HEK293 (cell line): ENCODE measurements at regions not wholly inside any gene's neighbourhood (a gene's known extent, or its start where the extent isn't known, plus 50 kb on each side); places are given as distances from the start of the nearest gene placed in this dataset.

Source experiments
- CTCF ChIA-PET: fragments of 350-600 bp; formaldehyde crosslinking; extraction: SDS; loops from one replicate; lab custom pipeline; 2021; ENCODE audit warnings: antibody characterized with exemption; lab: Yijun Ruan, JAX
- POLR2A ChIA-PET: fragments of 300-600 bp; formaldehyde crosslinking; extraction: SDS; loops from one replicate; lab custom pipeline; 2020; ENCODE audit warnings: antibody characterized with exemption, inconsistent platforms; lab: Yijun Ruan, JAX
- H3K27ac ChIP-seq: fragments of 200-500 bp; sonication (Bioruptor generic); 2 replicates; pipeline ENCODE4 v1.5.1; 2014; ENCODE audit warnings: low read depth, low read length, control low read depth, inconsistent platforms; ENCODE audit errors: extremely low read depth
- H3K36me3 ChIP-seq, 2 experiments: fragments of 200-500 bp in 1 of 2; sonication (Bioruptor generic) in 1 of 2; 1 replicate in 1 of 2; 2 replicates in 1 of 2; pipeline ENCODE4 v1.5.1; 2014 to 2017; ENCODE audit warnings: inconsistent platforms in 2 of 2, low read length in 2 of 2; ENCODE audit not compliant: control insufficient read depth in 2 of 2, insufficient read depth in 1 of 2
- H3K4me1 ChIP-seq: fragments of 200-500 bp; sonication (Bioruptor generic); 2 replicates; pipeline ENCODE4 v1.5.1; 2014; ENCODE audit warnings: mild to moderate bottlenecking, low read length, inconsistent platforms; ENCODE audit not compliant: control insufficient read depth, insufficient read depth
- H3K4me3 ChIP-seq: 2 replicates; pipeline ENCODE4 v1.5.1; 2011; ENCODE audit warnings: low read depth, mild to moderate bottlenecking, control low read depth, low read length, moderate library complexity
- H3K9me3 ChIP-seq: fragments of 200-500 bp; sonication (Bioruptor generic); 2 replicates; pipeline ENCODE4 v1.5.1; 2014; ENCODE audit warnings: low read depth, low read length, inconsistent platforms; ENCODE audit not compliant: control insufficient read depth, insufficient read depth
- BCL11B ChIP-seq: fragments of 450-650 bp; formaldehyde crosslinking; IDR thresholded peaks from 2 replicates; pipeline ENCODE4 v1.5.1; 2016; ENCODE audit warnings: low read depth, missing biosample characterization, missing genetic modification characterization
- GLIS1 ChIP-seq: fragments of 450-650 bp; formaldehyde crosslinking; IDR thresholded peaks from 2 replicates; pipeline ENCODE4 v1.5.1; 2016; ENCODE audit warnings: missing biosample characterization, missing genetic modification characterization
- PRDM1 ChIP-seq: fragments of 450-650 bp; formaldehyde crosslinking; IDR thresholded peaks from 2 replicates; pipeline ENCODE4; 2016; ENCODE audit warnings: missing biosample characterization, missing genetic modification characterization
- ZNF174 ChIP-seq: fragments of 450-650 bp; formaldehyde crosslinking; IDR thresholded peaks from 2 replicates; pipeline ENCODE4 v1.5.0; 2017; ENCODE audit warnings: missing biosample characterization, mild to moderate bottlenecking, missing genetic modification characterization
- ZNF202 ChIP-seq: fragments of 450-650 bp; formaldehyde crosslinking; IDR thresholded peaks from 2 replicates; pipeline ENCODE4 v1.5.1; 2016; ENCODE audit warnings: missing biosample characterization, missing genetic modification characterization, borderline replicate concordance
- ZNF23 ChIP-seq: fragments of 450-650 bp; formaldehyde crosslinking; IDR thresholded peaks from 2 replicates; pipeline ENCODE4 v1.5.1; 2016; ENCODE audit warnings: missing biosample characterization, missing genetic modification characterization, borderline replicate concordance
- ZNF292 ChIP-seq: fragments of 450-650 bp; formaldehyde crosslinking; IDR thresholded peaks from 2 replicates; pipeline ENCODE4 v1.5.1; 2016; ENCODE audit warnings: low read depth, missing biosample characterization, missing genetic modification characterization, borderline replicate concordance
- ZNF433 ChIP-seq: fragments of 450-650 bp; formaldehyde crosslinking; IDR thresholded peaks from 2 replicates; pipeline ENCODE4 v1.5.1; 2016; ENCODE audit warnings: missing biosample characterization, missing genetic modification characterization, low read depth
- ZNF701 ChIP-seq: fragments of 450-650 bp; formaldehyde crosslinking; IDR thresholded peaks from 2 replicates; pipeline ENCODE4 v1.5.1; 2016; ENCODE audit warnings: missing biosample characterization, missing genetic modification characterization
- ZNF768 ChIP-seq: fragments of 450-650 bp; formaldehyde crosslinking; IDR thresholded peaks from 2 replicates; pipeline ENCODE4 v1.5.1; 2018; ENCODE audit warnings: missing biosample characterization, mild to moderate bottlenecking, missing genetic modification characterization
- ZNF776 ChIP-seq: fragments of 450-650 bp; formaldehyde crosslinking; IDR thresholded peaks from 2 replicates; pipeline ENCODE4 v1.5.0; 2017; ENCODE audit warnings: missing biosample characterization, missing genetic modification characterization, borderline replicate concordance
- ZSCAN23 ChIP-seq: fragments of 450-650 bp; formaldehyde crosslinking; IDR thresholded peaks from 2 replicates; pipeline ENCODE4 v1.5.1; 2016; ENCODE audit warnings: missing biosample characterization, missing genetic modification characterization
- TF ChIP-seq, protein P1 (sequence below): fragments of 450-650 bp; formaldehyde crosslinking; IDR thresholded peaks from 2 replicates; pipeline ENCODE4 v1.5.1; 2016; ENCODE audit warnings: missing biosample characterization, missing genetic modification characterization, low read depth
- TF ChIP-seq, protein P2 (sequence below): fragments of 450-650 bp; formaldehyde crosslinking; IDR thresholded peaks from 2 replicates; pipeline ENCODE4 v1.5.0; 2017; ENCODE audit warnings: missing biosample characterization, missing genetic modification characterization, borderline replicate concordance
- TF ChIP-seq, protein P3 (sequence below): fragments of 450-650 bp; formaldehyde crosslinking; IDR thresholded peaks from 2 replicates; pipeline ENCODE4 v1.5.1; 2017; ENCODE audit warnings: missing biosample characterization, mild to moderate bottlenecking, missing genetic modification characterization, moderate library complexity

DNA sequence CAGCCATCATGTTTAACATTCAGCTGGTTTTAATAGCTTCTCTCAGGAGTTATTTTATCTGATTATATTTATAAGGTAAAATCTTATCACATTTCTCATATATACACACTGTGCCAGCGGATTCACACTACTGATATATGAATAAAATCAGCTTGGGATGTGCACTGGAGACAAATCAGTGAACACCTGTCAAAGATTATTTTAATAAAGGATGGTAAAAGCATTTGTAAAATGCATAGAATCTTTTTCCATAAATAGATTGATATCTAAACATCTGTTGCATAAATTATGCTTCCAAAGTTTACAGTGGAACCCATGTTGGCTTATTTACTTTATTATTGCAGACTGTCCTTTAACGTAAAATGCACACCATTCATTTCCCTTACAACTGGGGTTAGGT, 1125.8 kb upstream of the CNTN5 start:
- no peak overlapping the region for H3K27ac ChIP-seq
- TF ChIP-seq, protein P1, sequence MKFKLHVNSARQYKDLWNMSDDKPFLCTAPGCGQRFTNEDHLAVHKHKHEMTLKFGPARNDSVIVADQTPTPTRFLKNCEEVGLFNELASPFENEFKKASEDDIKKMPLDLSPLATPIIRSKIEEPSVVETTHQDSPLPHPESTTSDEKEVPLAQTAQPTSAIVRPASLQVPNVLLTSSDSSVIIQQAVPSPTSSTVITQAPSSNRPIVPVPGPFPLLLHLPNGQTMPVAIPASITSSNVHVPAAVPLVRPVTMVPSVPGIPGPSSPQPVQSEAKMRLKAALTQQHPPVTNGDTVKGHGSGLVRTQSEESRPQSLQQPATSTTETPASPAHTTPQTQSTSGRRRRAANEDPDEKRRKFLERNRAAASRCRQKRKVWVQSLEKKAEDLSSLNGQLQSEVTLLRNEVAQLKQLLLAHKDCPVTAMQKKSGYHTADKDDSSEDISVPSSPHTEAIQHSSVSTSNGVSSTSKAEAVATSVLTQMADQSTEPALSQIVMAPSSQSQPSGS = no peak
- TF ChIP-seq, all 188 proteins: peak for 0
- Histone ChIP-seq H3K4me3 (no peak overlapping the region), H3K36me3 (no peaks in the 10 kb centered on the region), H3K4me1 (no peaks in the 10 kb centered on the region), H3K9me3 (no peaks in the 10 kb centered on the region)
- POLR2A ChIA-PET = no interaction called here
- CTCF ChIA-PET = no interaction called here

DNA sequence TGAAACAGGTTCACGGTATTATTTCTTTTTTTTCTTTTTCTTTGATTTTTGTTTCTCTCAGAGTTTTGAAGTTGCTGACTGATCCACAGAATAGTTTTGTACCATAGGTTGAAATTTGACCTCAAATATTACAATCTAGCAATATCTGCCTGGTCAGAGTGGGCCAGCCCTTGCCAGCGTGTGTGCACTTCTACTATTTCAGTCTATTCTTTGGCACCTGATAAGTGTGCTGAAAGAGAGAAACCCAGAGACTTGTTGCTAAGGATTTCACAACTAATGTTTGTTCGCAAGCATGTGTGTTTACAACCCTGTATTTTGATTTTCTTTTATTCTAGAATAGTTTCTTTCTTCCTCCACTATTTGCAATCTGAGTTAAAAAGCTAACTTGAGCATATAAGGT, 1125.2 kb upstream of the CNTN5 start:
- POLR2A ChIA-PET = no interaction called here
- Histone ChIP-seq H3K36me3 (no peaks in the 10 kb centered on the region), H3K9me3 (no peaks in the 10 kb centered on the region), H3K4me1 (no peaks in the 10 kb centered on the region), H3K27ac (no peak overlapping the region), H3K4me3 (no peak overlapping the region)
- no peak for TF ChIP-seq BCL11B
- TF ChIP-seq ZNF768 (tag by site-specific recombination) = no peak
- no peak for TF ChIP-seq ZSCAN23
- TF ChIP-seq, protein P2, sequence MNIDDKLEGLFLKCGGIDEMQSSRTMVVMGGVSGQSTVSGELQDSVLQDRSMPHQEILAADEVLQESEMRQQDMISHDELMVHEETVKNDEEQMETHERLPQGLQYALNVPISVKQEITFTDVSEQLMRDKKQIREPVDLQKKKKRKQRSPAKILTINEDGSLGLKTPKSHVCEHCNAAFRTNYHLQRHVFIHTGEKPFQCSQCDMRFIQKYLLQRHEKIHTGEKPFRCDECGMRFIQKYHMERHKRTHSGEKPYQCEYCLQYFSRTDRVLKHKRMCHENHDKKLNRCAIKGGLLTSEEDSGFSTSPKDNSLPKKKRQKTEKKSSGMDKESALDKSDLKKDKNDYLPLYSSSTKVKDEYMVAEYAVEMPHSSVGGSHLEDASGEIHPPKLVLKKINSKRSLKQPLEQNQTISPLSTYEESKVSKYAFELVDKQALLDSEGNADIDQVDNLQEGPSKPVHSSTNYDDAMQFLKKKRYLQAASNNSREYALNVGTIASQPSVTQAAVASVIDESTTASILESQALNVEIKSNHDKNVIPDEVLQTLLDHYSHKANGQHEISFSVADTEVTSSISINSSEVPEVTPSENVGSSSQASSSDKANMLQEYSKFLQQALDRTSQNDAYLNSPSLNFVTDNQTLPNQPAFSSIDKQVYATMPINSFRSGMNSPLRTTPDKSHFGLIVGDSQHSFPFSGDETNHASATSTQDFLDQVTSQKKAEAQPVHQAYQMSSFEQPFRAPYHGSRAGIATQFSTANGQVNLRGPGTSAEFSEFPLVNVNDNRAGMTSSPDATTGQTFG (tag by site-specific recombination) = no peak
- no peak for TF ChIP-seq ZNF701 (tag by site-specific recombination)
- no peak for TF ChIP-seq ZNF776
- no peak for TF ChIP-seq ZNF292 (tag by site-specific recombination)
- TF ChIP-seq ZNF433 (tag by site-specific recombination) = no peak
- CTCF ChIA-PET = no interaction called here

DNA sequence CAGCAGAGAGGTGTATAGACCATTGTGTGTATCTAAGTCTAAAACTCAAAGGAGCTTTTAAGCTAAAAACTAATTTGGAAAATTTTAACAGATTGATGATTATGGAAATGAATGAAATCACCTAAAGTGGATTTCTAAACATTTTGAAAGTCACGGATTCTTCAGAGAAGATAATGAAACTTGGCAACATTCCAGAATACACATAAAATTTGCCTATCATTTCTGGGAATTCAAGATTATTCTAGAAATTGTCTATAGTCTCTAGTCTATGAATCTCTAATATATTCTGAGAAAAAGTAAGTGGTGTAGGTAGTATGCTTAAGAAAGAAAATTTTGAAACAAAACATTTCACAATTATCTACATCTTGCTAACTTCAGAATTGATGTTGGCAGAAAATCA, 1117.9 kb upstream of the CNTN5 start:
- POLR2A ChIA-PET = no interaction called here
- TF ChIP-seq ZNF174 (tag by site-specific recombination) (no peak), ZNF23 (tag by site-specific recombination) (no peak), PRDM1 (tag by site-specific recombination) (no peak), ZNF202 (tag by site-specific recombination) (no peak), GLIS1 (tag by site-specific recombination) (no peak)
- TF ChIP-seq, protein P3, sequence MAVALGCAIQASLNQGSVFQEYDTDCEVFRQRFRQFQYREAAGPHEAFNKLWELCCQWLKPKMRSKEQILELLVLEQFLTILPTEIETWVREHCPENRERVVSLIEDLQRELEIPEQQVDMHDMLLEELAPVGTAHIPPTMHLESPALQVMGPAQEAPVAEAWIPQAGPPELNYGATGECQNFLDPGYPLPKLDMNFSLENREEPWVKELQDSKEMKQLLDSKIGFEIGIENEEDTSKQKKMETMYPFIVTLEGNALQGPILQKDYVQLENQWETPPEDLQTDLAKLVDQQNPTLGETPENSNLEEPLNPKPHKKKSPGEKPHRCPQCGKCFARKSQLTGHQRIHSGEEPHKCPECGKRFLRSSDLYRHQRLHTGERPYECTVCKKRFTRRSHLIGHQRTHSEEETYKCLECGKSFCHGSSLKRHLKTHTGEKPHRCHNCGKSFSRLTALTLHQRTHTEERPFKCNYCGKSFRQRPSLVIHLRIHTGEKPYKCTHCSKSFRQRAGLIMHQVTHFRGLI (tag by site-specific recombination) = no peak
- CTCF ChIA-PET = no interaction called here
- Histone ChIP-seq H3K36me3 (no peaks in the 10 kb centered on the region), H3K27ac (no peak overlapping the region), H3K4me1 (no peaks in the 10 kb centered on the region), H3K9me3 (no peaks in the 10 kb centered on the region), H3K4me3 (no peak overlapping the region)
